Nucleus accumbens (tissue), 56 donors: ENCODE measurements at regions not wholly inside any gene's neighbourhood (a gene's known extent, or its start where the extent isn't known, plus 50 kb on each side); places are given as distances from the start of the nearest gene placed in this dataset.
"Not testable (repeated sequence)": the region's sequence is repeated elsewhere in the genome, so short reads cannot be mapped to it uniquely, and the experiment has no call there.

Experiments
- DNase-seq, 56 donors: peaks; one replicate each; lab custom pipeline; 2025; lab: John Stamatoyannopoulos, UW

DNA sequence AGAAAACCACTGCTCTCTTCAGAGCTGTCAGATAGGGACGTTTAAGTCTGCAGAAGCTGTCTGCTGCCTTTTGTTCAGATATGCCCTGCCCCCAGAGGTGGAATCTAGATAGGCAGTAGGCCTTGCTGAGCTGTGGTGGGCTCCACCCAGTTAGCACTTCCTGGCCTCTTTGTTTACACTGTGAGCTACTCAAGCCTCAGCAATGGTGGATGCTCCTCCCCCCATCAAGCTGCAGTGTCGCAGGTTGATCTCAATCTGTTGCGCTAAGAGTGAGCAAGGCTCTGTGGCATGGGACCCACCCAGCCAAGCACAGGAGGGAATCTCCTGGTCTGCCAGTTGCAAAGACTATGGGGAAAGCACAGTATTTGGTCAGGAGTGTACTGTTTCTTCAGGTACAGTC is 59.2 kb upstream of the ZNF641 start:
- DNase-seq = not testable (repeated sequence)

DNA sequence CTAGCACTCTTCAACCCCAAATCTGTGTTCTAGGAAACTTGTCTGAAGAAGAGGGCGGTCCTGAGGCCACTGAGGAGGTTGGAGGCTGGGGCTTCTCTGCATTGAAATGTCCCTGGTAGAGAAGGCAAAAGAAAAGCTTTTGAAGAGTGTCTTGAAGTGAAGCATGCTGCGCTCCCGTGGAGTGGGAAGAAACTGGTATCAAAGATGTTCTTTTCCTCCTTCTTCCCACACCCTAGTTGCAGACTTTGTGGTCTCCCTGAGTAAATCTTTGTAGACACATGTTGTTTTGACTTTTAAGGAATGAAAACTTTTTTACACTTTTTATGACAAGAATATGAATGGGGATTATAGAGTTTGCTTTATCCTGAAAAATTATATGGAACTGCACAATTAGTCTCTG is 59.0 kb upstream of the ANP32D start:
- DNase-seq = peak in 1 of 56 donors; percentile 1

DNA sequence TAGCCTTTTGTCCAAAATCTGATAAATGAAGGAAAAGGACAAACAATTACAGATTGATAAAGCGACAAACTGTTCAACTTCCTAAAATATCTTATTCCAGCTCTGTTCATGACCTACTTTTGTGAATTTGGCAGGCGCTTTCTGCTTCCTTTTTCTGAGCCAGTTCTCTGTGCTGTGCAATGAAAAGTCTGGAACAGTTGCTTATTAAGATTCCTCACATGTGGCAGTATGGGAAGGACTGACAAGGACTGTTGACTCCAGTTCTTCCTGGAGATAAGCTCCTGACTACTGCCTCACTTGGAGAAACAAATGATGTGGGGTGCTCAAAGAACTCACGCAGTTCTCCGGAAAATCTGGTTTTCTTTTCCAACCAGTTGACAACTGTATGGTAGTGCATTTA is 58.3 kb upstream of the ANP32D start:
- peak in 15 of 56 donors; percentile 1 to 56 (median 14) for DNase-seq

DNA sequence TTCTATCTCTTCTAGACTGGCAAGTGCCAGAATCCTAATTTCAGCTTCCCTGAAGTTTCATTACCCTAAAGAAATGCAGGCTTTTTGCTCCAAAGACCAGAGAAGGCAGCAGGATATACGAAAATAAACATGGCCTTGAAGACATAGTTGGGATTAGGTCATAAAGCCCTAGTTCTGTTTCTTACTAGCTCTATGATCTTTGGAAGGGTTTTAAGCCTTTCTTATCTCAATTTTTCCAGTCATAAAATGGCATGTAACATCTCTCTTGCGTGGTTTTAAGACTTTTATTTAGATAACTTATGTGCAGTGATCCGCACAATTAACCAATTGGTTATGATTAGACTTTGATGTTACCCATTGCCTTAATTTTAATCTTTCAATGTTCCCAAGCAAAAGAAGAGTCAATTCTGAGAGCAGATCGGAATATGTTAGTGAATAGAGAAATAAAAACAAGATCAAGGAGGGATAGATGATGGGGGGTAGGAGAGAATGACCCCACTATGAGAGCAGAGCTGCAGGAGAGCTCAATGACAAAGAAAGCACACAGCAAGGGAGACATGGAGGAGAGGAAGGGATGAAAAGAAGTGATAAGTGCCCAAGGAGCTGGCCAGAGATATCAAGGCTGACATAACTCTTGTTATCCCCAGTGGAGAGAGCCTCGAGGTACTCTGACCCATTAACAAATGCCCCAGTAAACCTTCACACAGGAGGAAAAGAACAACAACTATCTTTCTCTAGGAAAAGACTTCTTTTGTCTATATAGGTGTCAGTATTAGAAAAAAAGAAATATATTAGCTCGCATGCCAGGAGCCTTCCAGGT is 53.0 kb upstream of the ANP32D start:
- no peak for DNase-seq

DNA sequence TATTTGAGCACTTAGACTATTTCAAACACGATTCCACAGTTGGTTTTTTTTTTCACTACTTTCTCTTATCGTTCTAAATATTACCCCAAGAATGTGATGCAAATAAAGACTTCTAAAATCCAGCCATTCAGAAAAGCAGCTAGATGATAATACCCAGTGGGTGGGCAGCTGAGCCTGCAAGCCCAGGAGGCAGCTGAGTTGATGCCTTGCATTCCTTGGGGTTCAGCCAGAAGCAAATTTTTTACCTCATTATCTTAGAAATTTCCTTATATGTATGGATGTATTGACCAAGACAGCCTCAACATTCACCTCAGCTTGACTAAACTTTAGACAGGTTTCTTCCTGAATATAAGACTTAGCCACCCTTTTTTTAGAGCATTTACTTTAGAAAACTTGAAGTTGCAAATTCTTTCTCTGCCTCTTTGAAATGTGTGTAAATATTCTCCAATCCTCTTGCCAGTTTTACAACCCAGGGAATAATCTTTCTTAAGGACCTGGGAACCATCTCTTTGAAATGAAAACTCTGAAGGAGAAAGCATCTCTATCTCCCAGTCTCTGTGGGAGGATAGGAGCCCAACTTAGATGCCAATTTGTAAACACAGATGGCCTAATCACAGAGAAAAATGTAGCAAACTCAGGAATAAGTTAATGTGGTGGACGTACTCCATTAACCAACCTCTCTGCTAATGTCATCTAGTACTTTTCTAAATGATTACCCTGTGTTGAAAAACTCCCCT is 52.2 kb upstream of the ANP32D start:
- DNase-seq = no peak

DNA sequence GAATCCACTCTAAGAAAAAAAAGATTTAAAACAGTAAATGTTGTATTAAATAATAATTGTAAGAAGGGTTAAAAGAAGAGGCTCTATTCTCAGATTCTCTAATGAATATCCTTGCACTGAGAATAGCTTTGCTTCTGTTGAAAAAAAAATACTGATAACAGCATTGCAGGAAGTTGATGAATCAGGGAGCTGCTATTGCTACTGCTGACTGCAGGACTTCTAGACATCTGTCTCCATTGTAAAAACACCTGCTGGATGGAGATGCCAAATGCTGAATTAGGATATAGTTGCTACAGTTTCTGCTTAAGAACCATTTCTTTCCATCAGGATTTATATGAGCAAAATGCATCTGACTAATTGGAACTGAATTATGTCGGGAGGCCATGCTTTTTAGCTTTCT is 50.3 kb upstream of the ANP32D start:
- no peak for DNase-seq
